ENCODE measurements at regions not wholly inside any gene's neighbourhood (a gene's known extent, or its start where the extent isn't known, plus 50 kb on each side); places are given as distances from the start of the nearest gene placed in this dataset.

- no peak for TF ChIP-seq CTCF (conservative IDR thresholded peaks at IDR 0.05; ENCODE audit: low read depth, low read length)
- Histone ChIP-seq H3K4me3 (IDR thresholded peaks at IDR 0.05; ENCODE audit: insufficient read depth, low read depth, low read length) (no peak overlapping the region), H3K27me3 (ENCODE audit: insufficient read depth, low read depth) (no peaks in the 10 kb centered on the region), H4K20me1 (ENCODE audit: insufficient read depth) (peaks cover 3% of the 10 kb centered on the region; the same call in 1 of the 2 replicates), H3K79me2 (ENCODE audit: insufficient read depth, low read depth) (no peaks in the 10 kb centered on the region), H3K4me2 (no peak overlapping the region), H3K9ac (no peak overlapping the region), H3K36me3 (ENCODE audit: insufficient read depth) (no peaks in the 10 kb centered on the region), H3K27ac (no peak overlapping the region), H3K4me1 (ENCODE audit: low read depth, poor library complexity, severe bottlenecking) (no peaks in the 10 kb centered on the region), H2AFZ (ENCODE audit: low read depth) (no peak overlapping the region)
Measured at GRCh38 chr17:53426505-53426904, 396.2 kb upstream of the KIF2B start.

GRCh38 chr17:53420035-53420641 is 402.6 kb upstream of the KIF2B start:
- Histone ChIP-seq H3K27ac (no peak overlapping the region), H3K9ac (no peak overlapping the region), H3K79me2 (ENCODE audit: insufficient read depth, low read depth) (no peaks in the 10 kb centered on the region), H3K27me3 (ENCODE audit: insufficient read depth, low read depth) (no peaks in the 10 kb centered on the region), H3K36me3 (ENCODE audit: insufficient read depth) (no peaks in the 10 kb centered on the region), H2AFZ (ENCODE audit: low read depth) (no peak overlapping the region), H3K4me3 (IDR thresholded peaks at IDR 0.05; ENCODE audit: insufficient read depth, low read depth, low read length) (no peak overlapping the region), H3K4me1 (ENCODE audit: low read depth, poor library complexity, severe bottlenecking) (no peaks in the 10 kb centered on the region), H4K20me1 (ENCODE audit: insufficient read depth) (peaks cover 3% of the 10 kb centered on the region; the same call in 1 of the 2 replicates), H3K4me2 (no peak overlapping the region)
- no peak for TF ChIP-seq CTCF (conservative IDR thresholded peaks at IDR 0.05; ENCODE audit: low read depth, low read length)

GRCh38 chr17:53409588-53409987 is 413.1 kb upstream of the KIF2B start:
- H3K4me3 ChIP-seq (IDR thresholded peaks at IDR 0.05; ENCODE audit: insufficient read depth, low read depth, low read length), result no peak overlapping the region
- H3K79me2 ChIP-seq (ENCODE audit: insufficient read depth, low read depth), result no peaks in the 10 kb centered on the region
- H2AFZ ChIP-seq (ENCODE audit: low read depth), result no peak overlapping the region
- H3K27me3 ChIP-seq (ENCODE audit: insufficient read depth, low read depth), result no peaks in the 10 kb centered on the region
- H3K36me3 ChIP-seq (ENCODE audit: insufficient read depth), result no peaks in the 10 kb centered on the region
- no peaks in the 10 kb centered on the region for H4K20me1 ChIP-seq (ENCODE audit: insufficient read depth)
- H3K27ac ChIP-seq, result no peak overlapping the region
- no peak overlapping the region for H3K9ac ChIP-seq
- TF ChIP-seq CTCF (conservative IDR thresholded peaks at IDR 0.05; ENCODE audit: low read depth, low read length), result no peak
- no peaks in the 10 kb centered on the region for H3K4me1 ChIP-seq (ENCODE audit: low read depth, poor library complexity, severe bottlenecking)
- H3K4me2 ChIP-seq, result no peak overlapping the region

- Histone ChIP-seq H2AFZ (ENCODE audit: low read depth) (no peak overlapping the region), H4K20me1 (ENCODE audit: insufficient read depth) (no peaks in the 10 kb centered on the region), H3K36me3 (ENCODE audit: insufficient read depth) (no peaks in the 10 kb centered on the region), H3K27ac (no peak overlapping the region), H3K4me1 (ENCODE audit: low read depth, poor library complexity, severe bottlenecking) (no peaks in the 10 kb centered on the region), H3K79me2 (ENCODE audit: insufficient read depth, low read depth) (no peaks in the 10 kb centered on the region), H3K27me3 (ENCODE audit: insufficient read depth, low read depth) (no peaks in the 10 kb centered on the region), H3K4me3 (IDR thresholded peaks at IDR 0.05; ENCODE audit: insufficient read depth, low read depth, low read length) (no peak overlapping the region), H3K9ac (no peak overlapping the region), H3K4me2 (no peak overlapping the region)
- TF ChIP-seq CTCF (conservative IDR thresholded peaks at IDR 0.05; ENCODE audit: low read depth, low read length), result no peak
Measured at GRCh38 chr17:53406907-53407306, 415.8 kb upstream of the KIF2B start.
